Tibial nerve (tissue), 3 donors: ENCODE measurements at regions not wholly inside any gene's neighbourhood (a gene's known extent, or its start where the extent isn't known, plus 50 kb on each side); places are given as distances from the start of the nearest gene placed in this dataset.

Experiments used
- POLR2A ChIP-seq, 2 donors: fragments of 450-650 bp; IDR thresholded peaks; one replicate each; pipeline ENCODE4 v1.6.1; 2017; ENCODE audit warnings: antibody characterized with exemption in 2 of 2, mild to moderate bottlenecking in 2 of 2, moderate library complexity in 2 of 2
- TF ChIP-seq, protein P1 (sequence below), 5 experiments: fragments of 200-600 bp in 3 of 5; fragments of 450-650 bp in 2 of 5; sonication (generic) in 3 of 5; IDR thresholded peaks; one replicate each; pipeline ENCODE4 v1.5.1; 2016 to 2019; ENCODE audit warnings: antibody characterized with exemption in 5 of 5, mild to moderate bottlenecking in 3 of 5, moderate library complexity in 2 of 5

DNA sequence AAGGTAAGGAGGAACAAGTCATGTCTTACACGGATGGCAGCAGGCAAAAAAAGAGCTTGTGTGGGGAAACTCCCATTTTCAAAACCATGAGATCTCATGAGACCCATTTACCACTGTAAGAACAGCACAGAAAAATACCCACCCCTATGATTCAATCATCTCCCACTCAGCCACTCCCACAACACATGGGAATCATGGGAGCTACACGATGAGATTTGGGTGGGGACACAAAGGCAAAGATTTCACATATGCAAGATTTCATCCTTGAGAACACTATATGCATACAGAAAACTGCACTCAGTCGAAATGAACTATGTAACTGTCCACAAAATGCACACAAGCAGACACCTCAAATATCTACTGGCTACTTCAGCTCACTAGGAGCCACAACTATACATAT lies 480.6 kb upstream of the BTBD3 start:
- TF ChIP-seq, protein P1, sequence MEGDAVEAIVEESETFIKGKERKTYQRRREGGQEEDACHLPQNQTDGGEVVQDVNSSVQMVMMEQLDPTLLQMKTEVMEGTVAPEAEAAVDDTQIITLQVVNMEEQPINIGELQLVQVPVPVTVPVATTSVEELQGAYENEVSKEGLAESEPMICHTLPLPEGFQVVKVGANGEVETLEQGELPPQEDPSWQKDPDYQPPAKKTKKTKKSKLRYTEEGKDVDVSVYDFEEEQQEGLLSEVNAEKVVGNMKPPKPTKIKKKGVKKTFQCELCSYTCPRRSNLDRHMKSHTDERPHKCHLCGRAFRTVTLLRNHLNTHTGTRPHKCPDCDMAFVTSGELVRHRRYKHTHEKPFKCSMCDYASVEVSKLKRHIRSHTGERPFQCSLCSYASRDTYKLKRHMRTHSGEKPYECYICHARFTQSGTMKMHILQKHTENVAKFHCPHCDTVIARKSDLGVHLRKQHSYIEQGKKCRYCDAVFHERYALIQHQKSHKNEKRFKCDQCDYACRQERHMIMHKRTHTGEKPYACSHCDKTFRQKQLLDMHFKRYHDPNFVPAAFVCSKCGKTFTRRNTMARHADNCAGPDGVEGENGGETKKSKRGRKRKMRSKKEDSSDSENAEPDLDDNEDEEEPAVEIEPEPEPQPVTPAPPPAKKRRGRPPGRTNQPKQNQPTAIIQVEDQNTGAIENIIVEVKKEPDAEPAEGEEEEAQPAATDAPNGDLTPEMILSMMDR (IDR thresholded peaks at IDR 0.05), result no peak
- no peak for TF ChIP-seq POLR2A (IDR thresholded peaks at IDR 0.05)
